Right atrium auricular region (tissue), 2 donors: ENCODE measurements at regions not wholly inside any gene's neighbourhood (a gene's known extent, or its start where the extent isn't known, plus 50 kb on each side); places are given as distances from the start of the nearest gene placed in this dataset.

Experiments
- DNase-seq: peaks from one replicate; pipeline ENCODE4 v3.0.0-alpha.2; 2019; ENCODE audit warnings: low spot score
- H3K27ac ChIP-seq, 2 donors: fragments of 200-600 bp; sonication (generic); 1 replicate in 1 of 2; 2 replicates in 1 of 2; pipeline ENCODE4 v1.5.1; 2016 to 2019
- H3K27me3 ChIP-seq, 2 donors: fragments of 200-600 bp; sonication (generic); one replicate each; pipeline versions ENCODE4 v1.5.1 to v1.6.0; 2017 to 2019
- H3K36me3 ChIP-seq: fragments of 200-600 bp; sonication (generic); one replicate; pipeline ENCODE4 v1.5.1; 2016
- H3K4me1 ChIP-seq, 2 donors: fragments of 200-600 bp; sonication (generic); one replicate each; pipeline versions ENCODE4 v1.5.1 to v1.6.0; 2017 to 2019
- H3K4me3 ChIP-seq, 2 donors: fragments of 200-600 bp; sonication (generic); 1 replicate in 1 of 2; 2 replicates in 1 of 2; pipeline ENCODE4 v1.5.1; 2017 to 2019; ENCODE audit warnings: mild to moderate bottlenecking in 1 of 2, moderate library complexity in 1 of 2
- H3K9me3 ChIP-seq, 2 donors: fragments of 200-600 bp; sonication (generic); one replicate each; pipeline ENCODE4 v1.5.1; 2019
- CTCF ChIP-seq, 2 donors: fragments of 200-600 bp; sonication (generic); IDR thresholded peaks; one replicate each; pipeline ENCODE4 v1.5.1; 2019; ENCODE audit warnings: antibody characterized with exemption in 2 of 2

- H3K27me3 ChIP-seq = no peaks in the 10 kb centered on the region
- H3K4me1 ChIP-seq = no peaks in the 10 kb centered on the region
- no peaks in the 10 kb centered on the region for H3K36me3 ChIP-seq
- TF ChIP-seq CTCF (IDR thresholded peaks at IDR 0.05) = no peak
- H3K27ac ChIP-seq = no peak overlapping the region
- H3K4me3 ChIP-seq = no peak overlapping the region
- no peaks in the 10 kb centered on the region for H3K9me3 ChIP-seq
- DNase-seq = no peak
Observed at GRCh38 chr3:88809993-88810392, 297.4 kb upstream of the EPHA3 start.

- TF ChIP-seq CTCF (IDR thresholded peaks at IDR 0.05) = no peak
- no peaks in the 10 kb centered on the region for H3K36me3 ChIP-seq
- H3K4me3 ChIP-seq = no peak overlapping the region
- H3K4me1 ChIP-seq = no peaks in the 10 kb centered on the region
- no peaks in the 10 kb centered on the region for H3K27me3 ChIP-seq
- no peak for DNase-seq
- H3K27ac ChIP-seq = no peak overlapping the region
- no peaks in the 10 kb centered on the region for H3K9me3 ChIP-seq
Observed at GRCh38 chr3:88810455-88810854, 297.0 kb upstream of the EPHA3 start.

GRCh38 chr3:88811096-88811495 lies 296.3 kb upstream of the EPHA3 start:
- no peak for DNase-seq
- Histone ChIP-seq H3K4me1 (no peaks in the 10 kb centered on the region), H3K36me3 (no peaks in the 10 kb centered on the region), H3K27me3 (no peaks in the 10 kb centered on the region), H3K27ac (no peak overlapping the region), H3K4me3 (no peak overlapping the region), H3K9me3 (no peaks in the 10 kb centered on the region)
- no peak for TF ChIP-seq CTCF (IDR thresholded peaks at IDR 0.05)

- Histone ChIP-seq H3K4me3 (no peak overlapping the region), H3K9me3 (no peaks in the 10 kb centered on the region), H3K4me1 (no peaks in the 10 kb centered on the region), H3K27ac (no peak overlapping the region), H3K36me3 (no peaks in the 10 kb centered on the region), H3K27me3 (no peaks in the 10 kb centered on the region)
- DNase-seq = no peak
- TF ChIP-seq CTCF (IDR thresholded peaks at IDR 0.05) = no peak
Observed at GRCh38 chr3:88812576-88812975, 294.8 kb upstream of the EPHA3 start.

GRCh38 chr3:88816445-88816844 lies 291.0 kb upstream of the EPHA3 start:
- no peak for TF ChIP-seq CTCF (IDR thresholded peaks at IDR 0.05)
- Histone ChIP-seq H3K27me3 (no peaks in the 10 kb centered on the region), H3K4me1 (no peaks in the 10 kb centered on the region), H3K36me3 (no peaks in the 10 kb centered on the region), H3K4me3 (no peak overlapping the region), H3K27ac (no peak overlapping the region), H3K9me3 (no peaks in the 10 kb centered on the region)
- DNase-seq = no peak

GRCh38 chr3:88824666-88825564 lies 282.5 kb upstream of the EPHA3 start:
- Histone ChIP-seq H3K27me3 (no peaks in the 10 kb centered on the region), H3K27ac (no peak overlapping the region), H3K4me3 (no peak overlapping the region)

More at GRCh38 chr3:88824666-88825564, 282.5 kb upstream of the EPHA3 start:
- Histone ChIP-seq H3K9me3 (no peaks in the 10 kb centered on the region), H3K36me3 (no peaks in the 10 kb centered on the region), H3K4me1 (no peaks in the 10 kb centered on the region)
- TF ChIP-seq CTCF (IDR thresholded peaks at IDR 0.05) = no peak
- DNase-seq = no peak
